AML-193 (cell line): ENCODE measurements at regions not wholly inside any gene's neighbourhood (a gene's known extent, or its start where the extent isn't known, plus 50 kb on each side); places are given as distances from the start of the nearest gene placed in this dataset.
"Not testable (repeated sequence)": the region's sequence is repeated elsewhere in the genome, so short reads cannot be mapped to it uniquely, and the experiment has no call there.

Source experiments
- DNase-seq, 2 experiments: peaks; one replicate each; lab custom pipeline; 2025; lab: John Stamatoyannopoulos, UW

- no peak for DNase-seq
Observed at GRCh38 chr6:15017803-15018202, 228.1 kb upstream of the JARID2 start.

GRCh38 chr6:15020119-15020770, 225.6 kb upstream of the JARID2 start:
- DNase-seq = no peak

DNA sequence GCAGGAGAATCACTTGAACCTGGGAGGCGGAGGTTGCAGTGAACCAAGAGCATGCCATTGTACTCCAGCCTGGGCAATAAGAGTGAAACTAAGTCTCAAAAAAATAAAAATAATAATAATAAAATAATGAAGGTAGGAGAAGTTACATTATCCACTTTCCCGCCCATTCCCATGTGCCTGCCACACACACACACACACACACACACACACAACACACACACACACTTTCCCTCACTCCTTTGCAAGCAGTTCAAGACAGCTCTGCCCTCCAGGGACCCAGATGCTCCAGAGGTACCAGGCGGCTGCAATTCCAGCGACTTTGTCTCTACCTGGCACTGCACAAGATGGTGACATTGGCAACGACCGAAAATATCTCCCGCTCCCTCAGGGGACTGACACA, 224.8 kb upstream of the JARID2 start:
- no peak for DNase-seq

- DNase-seq = not testable (repeated sequence)
Observed at GRCh38 chr6:15023018-15023417, 222.9 kb upstream of the JARID2 start.

DNA sequence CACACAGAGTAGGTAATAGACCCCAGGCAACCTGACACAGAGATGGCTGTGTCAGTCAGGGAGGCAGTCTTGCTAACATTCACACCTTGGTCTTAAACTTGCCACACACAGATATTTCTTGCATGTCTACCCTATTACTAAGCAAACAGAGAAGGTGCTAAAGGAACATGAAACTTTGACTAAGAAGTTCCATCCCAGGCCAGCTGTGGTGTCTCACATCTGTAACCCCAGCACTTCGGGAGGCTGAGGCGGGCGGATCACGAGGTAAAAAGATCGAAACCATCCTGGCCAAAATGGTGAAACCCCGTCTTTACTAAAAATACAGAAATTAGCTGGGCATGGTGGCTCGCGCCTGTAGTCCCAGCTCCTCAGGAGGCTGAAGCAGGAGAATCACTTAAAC, 222.4 kb upstream of the JARID2 start:
- DNase-seq = no peak

DNA sequence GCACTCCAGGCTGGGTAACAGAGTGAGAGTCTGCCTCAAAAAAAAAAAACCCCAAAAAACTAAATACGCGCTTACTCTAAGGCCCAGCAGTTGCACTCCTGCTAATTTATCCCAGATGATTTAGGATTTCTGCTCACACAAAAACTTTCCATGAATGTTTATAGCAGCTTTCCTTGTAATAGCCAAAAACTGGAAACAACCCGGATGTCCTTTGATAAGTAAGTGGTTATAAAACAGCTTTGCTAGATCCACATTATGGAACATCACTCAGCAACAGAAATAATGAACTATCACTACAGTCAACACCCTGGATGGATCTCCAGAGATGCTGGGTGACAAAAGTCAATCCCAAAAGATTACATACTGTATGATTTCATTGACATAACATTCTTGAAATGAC, 220.4 kb upstream of the JARID2 start:
- DNase-seq = no peak

- DNase-seq = no peak
Observed at GRCh38 chr6:15026832-15027231, 219.0 kb upstream of the JARID2 start.

DNA sequence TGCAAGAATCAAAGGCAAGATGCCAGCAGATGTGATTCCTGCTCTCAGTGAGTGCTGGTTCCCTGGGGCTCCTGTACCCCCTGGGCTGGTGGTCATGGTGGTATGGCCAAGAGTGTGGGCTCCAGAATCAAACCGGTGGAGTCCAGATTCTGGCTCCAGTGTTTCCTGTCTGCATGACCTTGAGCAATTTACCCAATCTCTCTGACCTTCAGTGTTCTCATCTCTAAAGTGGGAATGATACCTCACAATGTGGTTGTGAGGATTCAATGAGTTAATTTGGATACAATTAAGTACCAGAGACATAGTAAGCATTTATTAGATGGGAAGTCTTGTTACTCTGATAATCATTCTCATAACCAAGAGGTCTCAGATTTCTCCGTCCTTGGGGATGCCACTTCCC, 218.4 kb upstream of the JARID2 start:
- no peak for DNase-seq

- DNase-seq = no peak
Observed at GRCh38 chr6:15032015-15032414, 213.9 kb upstream of the JARID2 start.

DNA sequence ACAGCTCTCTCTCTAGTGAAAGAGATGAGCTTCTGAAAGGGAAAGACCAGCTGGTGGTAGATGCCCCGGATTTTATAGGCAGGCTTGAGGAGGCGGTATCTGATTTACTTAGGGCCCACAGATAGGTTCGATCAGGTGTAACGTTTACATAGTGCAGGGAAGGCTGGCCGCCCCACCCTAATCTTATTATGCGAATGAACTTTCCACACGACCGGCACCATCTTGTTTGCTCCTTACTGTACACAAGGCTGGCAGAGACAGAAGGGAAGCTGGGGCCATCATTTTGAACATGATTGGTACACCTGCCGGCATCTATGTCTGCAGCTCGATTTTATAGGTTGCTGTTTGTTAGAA, 212.0 kb upstream of the JARID2 start:
- DNase-seq = no peak

DNA sequence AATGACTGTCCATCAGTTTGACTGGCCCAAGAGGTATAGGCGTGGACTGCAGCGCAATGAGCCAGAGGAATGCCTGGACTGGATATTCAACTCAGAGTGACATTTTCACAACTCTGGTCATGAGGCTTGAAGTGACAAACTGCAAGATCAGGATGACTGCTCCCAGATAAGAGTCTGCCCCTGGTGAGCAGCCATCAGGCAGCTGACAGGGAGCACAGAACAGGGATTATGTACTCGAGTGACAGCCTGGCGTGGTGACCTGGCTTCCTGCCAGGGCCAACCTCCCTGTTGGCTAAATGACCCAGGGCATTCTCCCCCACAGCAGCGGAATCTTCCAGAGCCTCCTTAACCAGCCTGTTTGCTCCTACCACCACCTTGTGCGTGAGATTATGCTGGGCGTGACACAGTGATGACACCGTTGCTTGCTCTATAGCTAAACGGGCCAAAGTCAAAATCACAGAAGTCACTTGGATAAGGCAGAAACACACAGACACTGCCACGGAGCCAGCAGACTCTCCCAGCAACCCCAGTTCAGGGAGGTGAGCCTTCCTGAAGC, 209.1 kb upstream of the JARID2 start:
- DNase-seq = no peak

DNA sequence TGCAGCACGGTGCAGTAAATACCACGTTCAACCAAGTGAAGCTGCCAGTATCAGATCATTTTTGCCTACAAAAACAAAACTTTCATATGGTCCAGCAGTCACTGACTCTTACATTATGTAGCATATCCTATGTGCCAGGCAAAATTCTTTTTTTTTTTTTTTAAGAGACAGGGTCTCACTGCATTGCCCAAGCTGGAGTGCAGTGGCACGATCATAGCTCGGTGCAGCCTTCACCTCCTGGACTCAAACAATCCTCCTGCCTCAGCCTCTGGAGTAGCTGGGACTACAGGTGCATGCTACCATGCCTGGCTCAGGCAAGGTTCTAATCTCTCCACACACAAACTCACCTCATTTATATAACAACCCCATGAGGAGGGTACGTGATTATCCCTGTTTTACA, 208.6 kb upstream of the JARID2 start:
- no peak for DNase-seq

GRCh38 chr6:15038013-15038791, 207.7 kb upstream of the JARID2 start:
- no peak for DNase-seq

DNA sequence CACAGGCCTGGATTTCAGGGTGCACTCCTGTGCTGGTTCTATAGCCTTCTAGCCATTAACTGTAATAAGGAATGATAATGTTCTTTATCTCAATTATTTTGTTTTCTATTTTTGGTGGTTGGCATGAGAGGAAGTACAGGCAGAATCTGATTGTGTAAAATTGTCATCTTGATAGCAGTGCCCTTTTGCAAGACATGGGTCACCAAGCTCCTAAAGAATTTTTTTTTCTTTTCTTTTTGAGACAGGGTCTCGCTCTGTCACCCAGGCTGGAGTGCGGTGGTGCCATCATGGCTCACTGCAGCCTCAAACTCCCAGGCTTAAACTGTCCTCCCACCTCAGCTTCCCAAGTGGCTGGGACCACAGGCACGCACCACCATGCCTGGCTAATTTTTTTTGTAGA, 206.7 kb upstream of the JARID2 start:
- peak; percentile 24 to 47 for DNase-seq

- DNase-seq = no peak
Observed at GRCh38 chr6:15042938-15043337, 202.9 kb upstream of the JARID2 start.

- no peak for DNase-seq
Observed at GRCh38 chr6:15044146-15044882, 201.6 kb upstream of the JARID2 start.

GRCh38 chr6:15044948-15045347, 200.9 kb upstream of the JARID2 start:
- DNase-seq = no peak

- DNase-seq = no peak
Observed at GRCh38 chr6:15046751-15047150, 199.1 kb upstream of the JARID2 start.

DNA sequence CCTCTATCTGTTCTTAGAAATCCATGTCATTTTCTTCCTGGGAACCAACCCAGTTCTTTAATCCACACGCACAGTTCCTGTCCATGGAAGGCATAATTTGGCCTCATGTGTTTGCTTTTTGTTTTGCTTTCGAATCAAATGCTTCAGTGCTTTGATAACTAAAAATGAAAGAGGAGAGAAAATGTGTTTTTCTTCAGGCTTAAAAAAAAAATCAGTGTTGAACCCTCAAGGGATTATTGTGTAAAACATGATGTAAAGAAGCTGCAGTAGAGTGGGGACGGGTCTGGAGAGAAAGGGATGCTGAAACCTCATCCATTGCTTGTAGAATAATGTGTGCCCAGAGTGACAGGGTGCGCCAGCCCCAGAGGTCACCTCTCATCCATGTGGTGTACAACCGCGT, 197.5 kb upstream of the JARID2 start:
- DNase-seq = no peak

DNA sequence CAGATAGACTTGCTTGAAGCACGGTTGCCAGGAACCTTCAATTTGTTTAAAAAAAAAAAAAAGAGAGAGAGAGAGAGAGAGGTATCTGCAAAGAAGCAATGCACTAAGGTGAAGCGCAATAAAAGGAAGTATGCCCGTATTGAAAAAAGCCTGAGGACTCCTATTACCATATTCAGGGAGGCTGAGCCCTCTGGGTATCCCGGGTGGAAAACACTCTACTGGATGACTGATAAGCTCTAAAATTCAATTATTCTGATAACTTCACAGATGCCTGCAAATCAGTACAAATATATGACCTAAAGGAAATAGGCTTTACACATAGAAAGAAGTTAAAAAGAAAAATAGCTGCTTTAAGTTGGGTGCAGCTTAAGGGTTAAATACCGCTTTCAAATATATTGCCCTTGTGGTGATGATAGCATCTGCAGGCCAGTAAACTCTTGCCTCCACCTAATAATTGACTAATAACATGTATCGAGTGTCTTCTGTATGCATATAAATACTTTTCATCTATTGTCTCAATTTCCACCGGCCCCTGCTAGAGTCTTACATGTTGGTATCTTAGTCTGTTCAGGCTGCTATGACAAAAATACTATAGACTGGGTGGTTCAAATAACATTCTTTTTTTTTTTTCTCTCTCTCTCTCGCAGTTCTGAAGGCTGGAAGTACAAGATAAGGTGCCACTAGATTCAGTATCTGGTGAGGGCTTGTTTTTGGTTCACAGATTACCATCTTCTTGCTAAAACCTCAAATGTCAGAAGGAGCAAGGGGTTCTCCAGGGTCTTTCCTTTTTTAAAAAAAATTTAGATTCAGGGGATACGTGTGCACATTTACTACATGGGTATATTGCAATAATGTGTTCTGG, 187.4 kb upstream of the JARID2 start:
- DNase-seq = no peak

- peak; percentile 46 to 71 for DNase-seq
Observed at GRCh38 chr6:15061180-15061641, 184.7 kb upstream of the JARID2 start.
